ENCODE measurements at regions not wholly inside any gene's neighbourhood (a gene's known extent, or its start where the extent isn't known, plus 50 kb on each side); places are given as distances from the start of the nearest gene placed in this dataset.
A peak's percentile ranks its signal among the peaks of the same experiment; 100 is the strongest.
"Not testable (repeated sequence)": the region's sequence is repeated elsewhere in the genome, so short reads cannot be mapped to it uniquely, and the experiment has no call there.

- DNase-seq, result no peak
Observed at GRCh38 chr22:44574640-44575380, 76.8 kb upstream of the RTL6 start.

GRCh38 chr22:44574057-44574639 is 76.1 kb upstream of the RTL6 start:
- DNase-seq, result no peak

DNA sequence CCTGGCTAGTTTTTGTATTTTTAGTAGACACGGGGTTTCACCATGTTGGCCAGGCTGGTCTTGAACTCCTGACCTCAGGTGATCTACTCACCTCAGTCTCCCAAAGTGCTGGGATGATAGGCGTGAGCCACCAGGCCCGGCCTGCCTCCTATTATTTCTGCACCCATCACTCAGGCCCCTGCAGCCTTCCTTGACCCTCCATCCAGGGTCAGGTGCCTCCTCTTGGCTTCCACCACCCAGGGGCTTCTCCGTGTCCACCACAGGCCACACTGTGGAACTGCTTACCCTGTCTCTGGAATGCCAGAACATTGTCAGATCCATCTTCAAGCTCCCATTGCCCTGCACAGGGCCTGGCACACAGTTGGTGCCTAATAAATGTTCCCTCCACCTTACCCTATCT is 75.4 kb upstream of the RTL6 start:
- DNase-seq, result no peak

- no peak for DNase-seq
Observed at GRCh38 chr22:44572414-44573207, 74.6 kb upstream of the RTL6 start.

DNA sequence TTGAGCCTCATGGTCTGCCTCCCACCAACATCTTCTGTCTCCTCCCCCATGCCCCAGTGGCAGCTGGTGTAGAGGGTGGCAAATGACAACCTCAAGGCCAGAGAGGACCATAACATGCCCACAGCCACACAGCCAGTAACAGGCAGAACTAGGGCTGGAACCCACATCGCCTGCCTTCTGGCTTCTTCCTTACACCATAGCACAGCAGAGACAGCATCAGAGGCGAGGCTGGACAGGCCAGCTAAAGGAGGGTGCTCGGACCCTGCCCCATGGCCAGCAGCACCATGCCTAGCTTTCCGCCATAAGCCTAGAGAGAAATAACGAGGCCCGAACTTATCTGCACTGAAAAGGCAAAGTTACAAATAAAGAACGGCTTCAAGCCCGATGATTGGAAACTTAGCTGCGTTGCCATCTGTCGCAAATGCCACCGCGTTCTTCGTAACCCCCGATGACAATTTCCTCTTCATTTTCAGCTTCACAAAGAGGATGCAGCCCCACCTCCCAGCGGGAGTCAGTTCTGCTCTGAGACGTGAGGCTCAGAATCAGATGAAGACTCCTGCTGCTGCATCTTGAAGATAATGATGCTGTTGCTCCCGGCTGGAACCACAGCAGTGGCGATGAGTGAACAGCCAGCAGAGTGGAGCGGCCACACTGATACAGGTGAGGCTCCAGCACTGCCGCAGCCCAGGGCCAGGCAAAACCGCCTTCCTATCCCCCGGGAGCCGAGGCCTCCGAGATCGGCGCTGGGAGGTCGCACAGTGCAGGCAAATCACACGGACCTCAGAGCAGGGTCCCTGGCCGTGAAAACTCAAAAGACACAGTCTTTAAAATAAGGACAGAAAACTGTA is 73.8 kb upstream of the RTL6 start:
- DNase-seq, result no peak

DNA sequence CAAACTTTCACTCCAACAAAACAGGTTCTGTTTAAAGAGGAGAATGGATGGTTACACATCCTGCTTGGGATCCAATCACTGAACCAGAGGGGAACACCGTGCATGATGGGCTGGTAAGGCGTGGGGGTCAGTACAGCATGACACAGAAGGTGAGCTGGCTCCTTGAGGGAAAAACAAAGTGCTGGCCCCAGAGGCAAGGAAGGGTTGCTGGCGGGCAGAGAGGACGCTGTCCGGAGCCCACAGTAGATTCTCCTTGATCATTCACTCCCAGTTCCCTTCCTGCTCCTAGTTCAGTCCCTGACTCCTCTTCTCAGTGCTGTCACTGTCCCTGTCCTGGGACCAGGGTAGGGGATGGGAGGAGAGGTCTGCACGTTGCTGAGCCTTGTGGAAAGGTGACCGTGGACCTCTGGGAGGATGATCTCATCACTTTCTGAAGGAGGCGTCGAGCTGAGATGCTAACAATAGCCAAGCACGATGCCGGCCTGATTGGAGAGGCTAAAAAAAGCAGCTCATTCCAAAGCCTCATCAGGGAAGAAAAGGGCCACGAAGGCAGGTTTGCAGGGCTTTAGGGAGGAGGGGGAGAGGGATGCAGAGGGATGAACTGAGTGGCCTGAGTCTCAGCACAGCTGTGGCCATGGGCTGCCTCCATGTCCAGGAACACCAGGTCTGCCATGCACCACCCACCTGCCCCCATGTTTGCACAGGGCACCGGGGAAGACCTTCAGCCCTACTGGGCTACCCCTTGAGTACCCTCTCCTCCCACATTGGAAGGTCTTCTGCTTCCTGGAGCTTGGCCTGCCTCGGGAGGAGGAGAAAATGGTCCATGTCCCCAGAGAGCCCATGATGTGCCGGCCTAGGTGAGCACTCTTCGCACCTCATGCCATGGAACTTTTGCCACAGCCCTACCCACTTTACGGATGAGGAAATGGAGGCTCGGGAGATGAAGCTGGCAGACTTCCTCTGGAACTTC is 72.7 kb upstream of the RTL6 start:
- DNase-seq, result no peak

GRCh38 chr22:44569561-44569991 is 71.5 kb upstream of the RTL6 start:
- no peak for DNase-seq

GRCh38 chr22:44567846-44568493 is 69.9 kb upstream of the RTL6 start:
- DNase-seq, result peak in 2 of 4 experiments; percentile 7 to 39

GRCh38 chr22:44567378-44567841 is 69.4 kb upstream of the RTL6 start:
- DNase-seq, result not testable (repeated sequence)

DNA sequence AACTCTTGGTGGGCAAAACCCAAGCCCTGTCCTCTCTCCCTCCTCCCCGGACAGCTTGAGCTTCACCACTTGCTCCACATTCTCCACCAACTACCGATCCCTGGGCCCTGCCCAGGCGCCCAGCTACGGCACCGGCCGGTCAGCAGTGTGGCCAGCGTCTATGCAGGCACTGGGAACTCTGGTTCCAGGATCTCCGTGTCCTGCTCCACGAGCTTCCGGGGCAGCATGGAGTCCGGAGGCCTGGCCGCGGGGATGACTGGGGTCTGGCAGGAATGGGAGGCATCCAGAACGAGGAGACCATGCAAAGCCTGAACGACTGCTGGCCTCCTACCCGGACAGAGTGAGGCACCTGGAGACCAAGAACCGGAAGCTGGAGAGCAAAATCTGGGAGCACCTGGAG is 68.9 kb upstream of the RTL6 start:
- no peak for DNase-seq

GRCh38 chr22:44562651-44563050 is 64.6 kb upstream of the RTL6 start:
- DNase-seq, result not testable (repeated sequence)

DNA sequence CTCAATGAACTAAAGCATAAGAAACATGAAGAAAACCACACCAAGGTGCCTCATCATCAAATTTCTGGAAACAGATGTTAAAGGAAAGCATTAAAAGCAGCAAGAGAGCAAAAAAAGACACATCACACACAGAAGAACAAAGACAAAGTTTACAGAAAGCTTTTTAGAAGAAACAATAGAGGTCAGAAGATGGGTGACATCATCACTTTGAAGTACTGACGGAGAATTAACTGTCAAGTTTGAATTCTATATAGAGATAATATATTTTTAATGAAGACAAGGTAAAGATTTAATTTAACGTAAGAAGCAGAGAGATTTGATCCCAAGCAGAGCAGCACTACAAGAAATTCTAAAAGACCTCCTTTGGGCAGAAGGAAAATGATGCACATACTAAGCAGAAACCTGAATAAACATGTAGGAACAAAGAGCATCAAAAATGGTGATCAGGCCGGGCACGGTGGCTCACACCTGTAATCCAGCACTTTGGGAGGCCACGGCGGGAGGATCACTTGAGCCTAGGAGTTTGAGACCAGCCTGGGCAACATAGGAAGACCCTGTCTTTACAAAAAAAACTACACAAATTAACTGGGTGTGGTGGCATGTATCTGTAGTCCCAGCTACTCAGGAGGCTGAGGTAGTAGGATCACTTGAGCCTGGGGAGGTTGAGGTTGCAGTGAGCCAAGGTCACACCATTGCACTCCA is 63.3 kb upstream of the RTL6 start:
- DNase-seq, result no peak

DNA sequence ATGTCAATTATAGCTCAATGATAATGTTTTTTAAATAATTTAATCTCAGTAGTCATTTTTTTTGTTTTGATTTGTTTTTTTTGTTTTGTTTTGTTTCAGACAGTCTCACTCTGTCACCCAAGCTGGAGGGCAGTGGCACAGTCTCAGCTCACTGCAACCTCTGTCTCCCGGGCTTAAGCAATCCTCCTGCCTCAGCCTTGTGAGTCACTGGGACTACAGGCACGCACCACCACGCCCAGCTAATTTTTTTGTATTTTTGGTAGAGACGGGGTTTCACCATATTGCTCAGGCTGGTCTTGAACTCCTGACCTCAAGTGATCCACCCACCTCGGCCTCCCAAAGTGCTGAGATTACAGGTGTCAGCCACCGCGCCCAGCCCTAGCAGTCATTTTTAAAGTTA is 60.6 kb upstream of the RTL6 start:
- DNase-seq, result not testable (repeated sequence)

DNA sequence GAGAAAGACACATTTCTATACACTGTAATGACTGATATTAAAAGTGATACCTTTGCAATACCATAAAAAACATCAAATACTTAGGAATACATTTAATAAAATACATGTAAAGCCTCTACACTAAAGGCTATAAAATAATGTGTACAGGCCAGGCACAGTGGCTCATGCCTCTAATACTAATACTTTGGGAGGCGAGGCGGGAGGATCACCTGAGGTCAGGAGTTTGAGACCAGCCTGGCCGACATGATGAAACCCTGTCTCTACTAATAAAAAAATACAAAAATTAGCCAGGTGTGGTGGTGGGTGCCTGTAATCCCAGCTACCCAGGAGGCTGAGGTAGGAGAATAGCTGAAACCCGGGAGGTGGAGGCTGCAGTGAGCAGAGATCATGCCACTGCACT is 59.8 kb upstream of the RTL6 start:
- not testable (repeated sequence) for DNase-seq

GRCh38 chr22:44557064-44557748 is 59.2 kb upstream of the RTL6 start:
- no peak for DNase-seq

GRCh38 chr22:44555597-44555996 is 57.6 kb upstream of the RTL6 start:
- no peak for DNase-seq

DNA sequence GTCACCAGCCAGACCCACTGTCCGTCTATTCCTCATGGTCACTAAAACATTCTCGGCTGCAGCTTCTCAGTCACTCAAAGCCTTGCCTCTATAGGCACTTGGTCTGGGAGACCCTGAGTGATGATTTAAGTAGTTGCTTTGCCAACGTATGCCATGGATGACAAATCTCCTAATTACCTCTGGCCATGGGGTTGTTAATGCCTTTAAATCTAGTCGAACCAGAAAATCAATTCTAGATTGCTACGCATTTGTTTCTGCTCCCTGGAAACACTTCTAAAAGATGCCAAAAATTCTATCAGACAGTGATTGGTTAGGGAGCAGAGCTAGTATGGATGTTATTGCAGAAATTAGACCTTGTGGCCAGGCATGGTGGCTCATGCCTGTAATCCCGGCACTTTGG is 57.0 kb upstream of the RTL6 start:
- DNase-seq, result no peak

GRCh38 chr22:44554411-44554810 is 56.4 kb upstream of the RTL6 start:
- no peak for DNase-seq

- no peak for DNase-seq
Observed at GRCh38 chr22:44550711-44551491, 52.9 kb upstream of the RTL6 start.
